GM23248 (cell line): ENCODE measurements at regions not wholly inside any gene's neighbourhood (a gene's known extent, or its start where the extent isn't known, plus 50 kb on each side); places are given as distances from the start of the nearest gene placed in this dataset.

ENCODE experiments used
- DNase-seq: peaks from one replicate; pipeline ENCODE4 v3.0.0-alpha.2; 2015
- H2AFZ ChIP-seq: fragments of 200-600 bp; sonication (generic); 2 replicates; pipeline ENCODE4 v1.6.1; 2016; ENCODE audit warnings: antibody characterized with exemption
- H3F3A ChIP-seq: fragments of 200-600 bp; sonication (generic); 2 replicates; pipeline ENCODE4 v1.6.1; 2016; ENCODE audit warnings: mild to moderate bottlenecking, antibody characterized with exemption, mixed run types; ENCODE audit not compliant: insufficient read depth
- H3K27ac ChIP-seq: fragments of 200-600 bp; sonication (generic); 2 replicates; pipeline ENCODE4 v1.5.1; 2016; ENCODE audit warnings: mild to moderate bottlenecking
- H3K27me3 ChIP-seq: fragments of 200-600 bp; sonication (generic); replicated peaks from 2 replicates; pipeline ENCODE4 v1.6.1; 2016; ENCODE audit warnings: mild to moderate bottlenecking; ENCODE audit not compliant: insufficient read depth
- H3K36me3 ChIP-seq: fragments of 200-600 bp; sonication (generic); 2 replicates; pipeline ENCODE4 v1.6.1; 2016; ENCODE audit warnings: low read depth, mild to moderate bottlenecking
- H3K4me1 ChIP-seq: fragments of 200-600 bp; sonication (generic); 2 replicates; pipeline ENCODE4 v1.6.1; 2016; ENCODE audit warnings: mild to moderate bottlenecking; ENCODE audit not compliant: insufficient read depth
- H3K4me2 ChIP-seq: fragments of 200-600 bp; sonication (generic); one replicate; pipeline ENCODE4 v1.6.1; 2016; ENCODE audit warnings: mild to moderate bottlenecking; ENCODE audit not compliant: unreplicated experiment
- H3K4me3 ChIP-seq: fragments of 200-600 bp; sonication (generic); 2 replicates; pipeline ENCODE4 v1.5.1; 2016; ENCODE audit warnings: mild to moderate bottlenecking
- H3K79me2 ChIP-seq: fragments of 200-600 bp; sonication (generic); 2 replicates; pipeline ENCODE4 v1.6.1; 2016; ENCODE audit warnings: mild to moderate bottlenecking; ENCODE audit not compliant: insufficient read depth
- H3K9ac ChIP-seq: fragments of 200-600 bp; sonication (generic); 2 replicates; pipeline ENCODE4 v1.6.1; 2016; ENCODE audit warnings: mild to moderate bottlenecking
- H3K9me2 ChIP-seq: fragments of 200-600 bp; sonication (generic); 2 replicates; pipeline ENCODE4 v1.6.1; 2016; ENCODE audit warnings: mixed run types, mild to moderate bottlenecking, moderate library complexity; ENCODE audit not compliant: insufficient read depth
- H3K9me3 ChIP-seq: fragments of 200-600 bp; sonication (generic); one replicate; pipeline ENCODE4 v1.6.1; 2017; ENCODE audit warnings: low read depth
- H4K20me1 ChIP-seq: fragments of 200-600 bp; sonication (generic); 2 replicates; pipeline ENCODE4 v1.6.0; 2016; ENCODE audit not compliant: insufficient read depth
- EZH2 ChIP-seq: fragments of 200-600 bp; sonication (generic); IDR thresholded peaks from 2 replicates; pipeline ENCODE4 v1.6.1; 2018; ENCODE audit warnings: antibody characterized with exemption, mild to moderate bottlenecking; ENCODE audit not compliant: insufficient read depth, poor library complexity, severe bottlenecking
- EZH2phosphoT487 ChIP-seq: fragments of 200-600 bp; sonication (generic); IDR thresholded peaks from 2 replicates; pipeline ENCODE4 v1.6.1; 2018; ENCODE audit warnings: antibody characterized with exemption, moderate library complexity, mild to moderate bottlenecking, low read depth; ENCODE audit not compliant: insufficient read depth
- WGBS, 2 experiments: methylation state at CpG; one replicate each; pipeline ENCODE4 v1.1.6; 2015 to 2017; ENCODE audit warnings: low lambda C conversion rate in 2 of 2, low coverage in 1 of 2; ENCODE audit errors: missing lambda C conversion rate in 2 of 2; 5-methylcytosine and 5-hydroxymethylcytosine counted together
- in situ Hi-C: fragments of 300-500 bp; cut with MboI; formaldehyde crosslinking; loops from 2 replicates; pipeline ENCODE4 v1.15.0; 2020

DNA sequence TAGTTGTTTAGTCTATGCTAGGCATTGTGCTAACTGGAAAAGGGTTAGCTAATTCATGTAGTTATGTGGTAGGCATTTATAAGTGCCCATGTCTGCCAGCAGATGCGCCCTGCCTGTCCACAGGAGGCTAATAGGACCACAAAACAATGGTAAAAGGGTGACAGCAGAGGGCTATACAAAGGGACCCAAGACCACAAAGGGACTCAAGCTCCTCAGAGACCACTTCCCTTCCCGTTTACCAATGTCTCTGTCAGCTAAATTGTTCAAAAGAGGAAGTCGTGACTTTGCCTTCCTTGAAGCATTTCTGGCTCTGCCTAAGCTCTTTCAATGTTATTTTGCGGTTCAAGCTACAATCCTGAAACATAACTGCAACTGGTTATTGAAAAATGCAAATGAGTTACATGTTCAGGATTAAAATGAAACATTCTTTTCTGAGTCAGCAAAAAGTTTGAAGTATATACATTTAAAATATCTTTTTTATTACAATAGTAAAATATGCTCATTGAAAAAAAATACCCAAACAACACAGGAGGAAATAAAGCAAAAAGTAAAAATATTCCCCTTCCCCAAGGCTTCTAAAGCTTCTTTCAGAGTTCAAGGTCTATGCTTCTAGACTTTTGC lies 149.2 kb downstream of the MAF start:
- H2AFZ ChIP-seq = no peak overlapping the region
- H3K36me3 ChIP-seq = no peaks in the 10 kb centered on the region
- 39% methylated on average over 4 of the region's 4 CpGs for WGBS, 2 experiments
- H3K4me1 ChIP-seq = no peaks in the 10 kb centered on the region
- H4K20me1 ChIP-seq = no peaks in the 10 kb centered on the region
- H3K4me3 ChIP-seq = no peak overlapping the region
- H3K27ac ChIP-seq = no peak overlapping the region
- DNase-seq = no peak
- no peaks in the 10 kb centered on the region for H3K9me3 ChIP-seq
- TF ChIP-seq EZH2 = no peak
- TF ChIP-seq EZH2phosphoT487 = no peak
- H3K9me2 ChIP-seq = no peaks in the 10 kb centered on the region
- no peaks in the 10 kb centered on the region for H3K79me2 ChIP-seq
- H3K27me3 ChIP-seq = no peaks in the 10 kb centered on the region
- H3K4me2 ChIP-seq = no peak overlapping the region
- no peak overlapping the region for H3K9ac ChIP-seq
- H3F3A ChIP-seq = no peaks in the 10 kb centered on the region
- in situ Hi-C loops = no loop called here

- Histone ChIP-seq H3K27me3 (no peaks in the 10 kb centered on the region), H3K9me2 (no peaks in the 10 kb centered on the region), H3K9me3 (no peaks in the 10 kb centered on the region), H3K9ac (no peak overlapping the region), H3K27ac (no peak overlapping the region), H2AFZ (no peak overlapping the region), H3K36me3 (no peaks in the 10 kb centered on the region), H3K79me2 (no peaks in the 10 kb centered on the region), H3K4me2 (no peak overlapping the region), H3F3A (no peaks in the 10 kb centered on the region), H4K20me1 (no peaks in the 10 kb centered on the region), H3K4me1 (no peaks in the 10 kb centered on the region), H3K4me3 (no peak overlapping the region)
- 64 to 75% methylated on average over 6 of the region's 6 CpGs for WGBS, 2 experiments
- TF ChIP-seq EZH2 (no peak), EZH2phosphoT487 (no peak)
- no peak for DNase-seq
- in situ Hi-C loops = no loop called here
Measured at GRCh38 chr16:79449900-79450299, 150.6 kb downstream of the MAF start.

GRCh38 chr16:79449067-79449769 lies 151.3 kb downstream of the MAF start:
- H3K36me3 ChIP-seq = no peaks in the 10 kb centered on the region
- TF ChIP-seq EZH2 (no peak), EZH2phosphoT487 (no peak)
- no peak overlapping the region for H3K27ac ChIP-seq
- H3K4me1 ChIP-seq = no peaks in the 10 kb centered on the region
- H3K79me2 ChIP-seq = no peaks in the 10 kb centered on the region
- H3K4me2 ChIP-seq = no peak overlapping the region
- H3K9me2 ChIP-seq = no peaks in the 10 kb centered on the region
- in situ Hi-C loops = no loop called here
- H3F3A ChIP-seq = no peaks in the 10 kb centered on the region
- no peak for DNase-seq
- H3K9ac ChIP-seq = no peak overlapping the region
- H2AFZ ChIP-seq = no peak overlapping the region
- H3K4me3 ChIP-seq = no peak overlapping the region
- no peaks in the 10 kb centered on the region for H4K20me1 ChIP-seq
- no peaks in the 10 kb centered on the region for H3K9me3 ChIP-seq
- no peaks in the 10 kb centered on the region for H3K27me3 ChIP-seq
- 59 to 60% methylated on average over 10 of the region's 10 CpGs for WGBS, 2 experiments

GRCh38 chr16:79444572-79444971 lies 156.0 kb downstream of the MAF start:
- Histone ChIP-seq H3K27ac (no peak overlapping the region), H3K4me2 (no peak overlapping the region), H3K9me3 (no peaks in the 10 kb centered on the region), H3K9me2 (no peaks in the 10 kb centered on the region), H3K9ac (no peak overlapping the region), H3F3A (no peaks in the 10 kb centered on the region), H3K36me3 (no peaks in the 10 kb centered on the region), H3K4me3 (no peak overlapping the region), H3K4me1 (no peaks in the 10 kb centered on the region), H3K27me3 (no peaks in the 10 kb centered on the region), H3K79me2 (no peaks in the 10 kb centered on the region), H2AFZ (no peak overlapping the region), H4K20me1 (no peaks in the 10 kb centered on the region)
- in situ Hi-C loops = no loop called here
- 39 to 41% methylated on average over 7 of the region's 7 CpGs for WGBS, 2 experiments
- no peak for DNase-seq
- TF ChIP-seq EZH2phosphoT487 = no peak
- TF ChIP-seq EZH2 = no peak
